ENCODE measurements at regions not wholly inside any gene's neighbourhood (a gene's known extent, or its start where the extent isn't known, plus 50 kb on each side); places are given as distances from the start of the nearest gene placed in this dataset.

- no peak for TF ChIP-seq CDX4 (CRISPR knock-in tag; IDR thresholded peaks at IDR 0.05; ENCODE audit: borderline replicate concordance)
These were observed 302.9 kb upstream of the DPPA4 start (continued) for GRCh38 chr3:109640146-109640652.

- DNase-seq (ENCODE audit: low spot score) = no peak
- no peak for TF ChIP-seq NR2C2 (CRISPR knock-in tag; IDR thresholded peaks at IDR 0.05)
- TF ChIP-seq ZNF671 (CRISPR knock-in tag; IDR thresholded peaks at IDR 0.05) = no peak
- no peak for TF ChIP-seq ZNF232 (CRISPR knock-in tag; IDR thresholded peaks at IDR 0.05)
- no peak for TF ChIP-seq CREB1 (CRISPR knock-in tag; IDR thresholded peaks at IDR 0.05)
- no peak for TF ChIP-seq OVOL2 (CRISPR knock-in tag; IDR thresholded peaks at IDR 0.05; ENCODE audit: borderline replicate concordance)
- TF ChIP-seq ATF3 (CRISPR knock-in tag; conservative IDR thresholded peaks at IDR 0.05) = no peak
- TF ChIP-seq ZBTB43 (CRISPR knock-in tag; IDR thresholded peaks at IDR 0.05) = no peak
- no peak for TF ChIP-seq NFE2L1 (CRISPR knock-in tag; IDR thresholded peaks at IDR 0.05)
- TF ChIP-seq PRDM15 (CRISPR knock-in tag; IDR thresholded peaks at IDR 0.05) = no peak
- TF ChIP-seq FOXP1 (CRISPR knock-in tag; IDR thresholded peaks at IDR 0.05; ENCODE audit: borderline replicate concordance) = no peak
- no peak for TF ChIP-seq GTF2I (CRISPR knock-in tag; conservative IDR thresholded peaks at IDR 0.05)
- TF ChIP-seq GRHL2 (CRISPR knock-in tag; IDR thresholded peaks at IDR 0.05; ENCODE audit: insufficient replicate concordance, severe bottlenecking) = no peak
- TF ChIP-seq ZNF219 (CRISPR knock-in tag; IDR thresholded peaks at IDR 0.05; ENCODE audit: borderline replicate concordance) = no peak
- TF ChIP-seq MYBL2 (CRISPR knock-in tag; IDR thresholded peaks at IDR 0.05) = no peak
- Mint-ChIP-seq H3K27me3 (ENCODE audit: low read depth) (no peaks in the 10 kb centered on the region), H3K27ac (no peak overlapping the region), H3K4me3 (no peak overlapping the region), H3K36me3 (no peaks in the 10 kb centered on the region), H3K4me1 (peaks cover 4% of the 10 kb centered on the region), H3K9me3 (no peaks in the 10 kb centered on the region; the same call in none of the 2 replicates)
- ATAC-seq = no peak
- CTCF ChIA-PET = no interaction called here
- POLR2A ChIA-PET = no interaction called here
These were observed 304.7 kb upstream of the DPPA4 start for GRCh38 chr3:109642025-109642424.

- POLR2A ChIA-PET = no interaction called here
- TF ChIP-seq ZMAT4 (CRISPR knock-in tag; IDR thresholded peaks at IDR 0.05) (no peak), E2F1 (CRISPR knock-in tag; IDR thresholded peaks at IDR 0.05) (no peak), ARID4B (CRISPR knock-in tag; IDR thresholded peaks at IDR 0.05; ENCODE audit: borderline replicate concordance) (no peak), RORB (CRISPR knock-in tag; IDR thresholded peaks at IDR 0.05) (no peak), CTCF (IDR thresholded peaks at IDR 0.05) (no peak), ZBTB21 (CRISPR knock-in tag; IDR thresholded peaks at IDR 0.05; ENCODE audit: borderline replicate concordance) (no peak)
These were observed 306.2 kb upstream of the DPPA4 start for GRCh38 chr3:109643590-109643989.

More at GRCh38 chr3:109643590-109643989, 306.2 kb upstream of the DPPA4 start:
- Mint-ChIP-seq H3K27me3 (ENCODE audit: low read depth) (no peaks in the 10 kb centered on the region), H3K9me3 (peaks cover 2% of the 10 kb centered on the region), H3K4me3 (no peak overlapping the region), H3K36me3 (no peaks in the 10 kb centered on the region), H3K27ac (no peak overlapping the region), H3K4me1 (peaks cover 4% of the 10 kb centered on the region)
- CTCF ChIA-PET = no interaction called here
- ATAC-seq (no peak), DNase-seq (ENCODE audit: low spot score) (no peak)

Data from WTC11 (cell line).